Activated naive CD4-positive, alpha-beta T cell treated with anti-CD3 and anti-CD28 coated beads, Interleukin-2, amount 50 U/mL, for 72 hours (primary cell): ENCODE measurements at regions not wholly inside any gene's neighbourhood (a gene's known extent, or its start where the extent isn't known, plus 50 kb on each side); places are given as distances from the start of the nearest gene placed in this dataset.
"Not testable (repeated sequence)": the region's sequence is repeated elsewhere in the genome, so short reads cannot be mapped to it uniquely, and the experiment has no call there.

Experiments
- ATAC-seq, 2 donors: fragments of 150-1000 bp; cut with Tn5 transposase; 2 replicates each; pipeline ENCODE4 v1.10.0; 2021; ENCODE audit warnings: mild to moderate bottlenecking in 2 of 2, moderate library complexity in 2 of 2
- DNase-seq, 2 donors: peaks; one replicate each; pipeline ENCODE4 v3.0.0; 2021 to 2022; ENCODE audit warnings: low spot score in 2 of 2
- H3K27ac Mint-ChIP-seq, 2 donors: one replicate each; pipeline ENCODE4 v1.8.0; 2022; ENCODE audit warnings: mild to moderate bottlenecking in 2 of 2, mixed read lengths in 2 of 2
- H3K36me3 Mint-ChIP-seq, 2 donors: one replicate each; pipeline ENCODE4 v1.8.0; 2022; ENCODE audit warnings: mixed read lengths in 2 of 2
- H3K9me3 Mint-ChIP-seq, 2 donors: one replicate each; pipeline ENCODE4 v1.8.0; 2022; ENCODE audit warnings: mixed read lengths in 2 of 2

DNA sequence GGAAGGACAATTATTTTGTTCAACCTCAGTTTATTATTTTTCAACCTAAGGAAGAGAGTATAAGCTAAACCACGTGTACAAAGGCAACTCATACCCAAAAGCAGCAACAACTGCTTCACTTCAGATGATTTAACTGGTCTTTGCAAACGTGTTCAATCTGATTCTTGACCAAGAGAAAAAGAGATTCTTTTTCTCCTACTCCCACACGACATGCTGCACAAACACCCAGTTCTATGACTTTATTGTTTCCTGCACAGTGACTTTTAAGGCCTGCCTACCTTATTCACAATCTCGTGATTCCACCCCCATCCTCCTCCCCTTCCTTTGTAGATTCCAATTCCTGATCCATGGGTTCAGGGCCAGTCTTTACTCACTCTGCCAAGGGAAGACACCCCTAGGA, 1394.8 kb upstream of the ZEB2 start:
- no peak for ATAC-seq
- no peaks in the 10 kb centered on the region for H3K9me3 Mint-ChIP-seq

DNA sequence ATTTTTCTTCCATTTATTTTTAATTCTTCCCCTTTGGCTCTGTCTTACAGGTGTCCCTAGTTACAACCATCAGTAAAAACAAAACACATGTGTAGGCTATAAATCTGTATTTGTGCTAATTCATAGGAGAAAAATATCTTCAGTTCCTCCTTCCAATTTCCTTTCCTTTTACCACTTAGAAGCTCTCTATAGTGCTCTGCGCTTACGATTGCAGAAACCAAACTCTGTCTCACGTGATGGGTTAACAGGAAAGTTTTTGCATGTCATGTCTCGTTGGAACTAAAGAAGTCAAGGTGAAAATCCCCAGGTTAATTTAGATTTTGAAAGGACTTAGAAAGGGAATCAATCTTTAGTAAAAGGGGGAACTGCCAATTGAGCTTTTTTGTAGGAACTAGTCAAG, 1390.5 kb upstream of the ZEB2 start:
- DNase-seq, result no peak
- no peak overlapping the region for H3K27ac Mint-ChIP-seq
- ATAC-seq, result no peak
- no peaks in the 10 kb centered on the region for H3K9me3 Mint-ChIP-seq
- no peaks in the 10 kb centered on the region for H3K36me3 Mint-ChIP-seq

More for the DNA sequence above, 1394.8 kb upstream of the ZEB2 start:
- Mint-ChIP-seq H3K27ac (no peak overlapping the region), H3K36me3 (no peaks in the 10 kb centered on the region)
- no peak for DNase-seq

DNA sequence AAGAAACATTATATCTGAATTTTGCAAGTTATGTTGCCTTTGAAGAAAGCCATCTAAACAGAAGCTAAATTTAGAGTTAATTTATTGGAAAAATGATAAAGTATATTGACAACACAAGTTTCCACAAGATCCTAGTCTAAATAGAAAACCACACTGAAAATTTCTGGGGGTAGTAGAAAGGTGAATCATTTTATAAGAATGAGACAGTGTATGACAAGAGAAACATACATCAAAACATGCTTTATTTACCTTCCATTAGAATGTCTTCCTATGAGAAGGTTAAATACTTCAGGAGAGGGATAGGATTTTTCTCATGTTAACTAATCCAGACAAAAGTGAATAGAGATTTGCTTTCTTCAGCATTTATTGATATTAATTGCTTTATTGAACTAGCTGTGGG, 1389.8 kb upstream of the ZEB2 start:
- Mint-ChIP-seq H3K9me3 (no peaks in the 10 kb centered on the region), H3K36me3 (no peaks in the 10 kb centered on the region), H3K27ac (no peak overlapping the region)
- ATAC-seq (no peak), DNase-seq (no peak)

DNA sequence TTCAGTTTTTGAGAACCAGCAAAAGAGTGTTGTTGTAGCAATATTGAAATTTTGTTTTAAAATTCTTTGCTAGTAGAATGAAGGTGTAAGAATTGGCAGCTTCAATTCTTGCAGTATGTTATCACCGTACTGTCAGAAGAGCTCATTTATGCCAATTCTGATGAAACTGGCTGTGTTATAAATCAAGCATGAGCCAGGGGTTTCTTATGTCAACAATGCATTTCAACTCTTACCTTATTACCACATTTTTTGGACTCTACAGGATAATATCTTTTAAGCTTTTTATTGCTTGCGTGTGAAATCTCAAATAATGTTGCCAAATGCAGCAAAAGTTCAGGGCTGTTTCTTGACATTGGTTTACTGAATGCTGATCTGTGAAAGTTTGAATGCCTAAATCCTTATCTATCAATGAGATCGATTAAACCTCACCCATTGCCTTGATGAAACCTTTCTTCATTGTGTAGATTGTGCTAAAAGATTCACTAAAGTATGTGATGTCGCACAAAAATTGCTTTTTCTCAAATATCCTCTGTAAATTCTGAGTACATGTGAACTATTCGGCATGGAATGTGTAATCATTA, 1389.3 kb upstream of the ZEB2 start:
- no peaks in the 10 kb centered on the region for H3K36me3 Mint-ChIP-seq
- DNase-seq (no peak), ATAC-seq (no peak)
- H3K9me3 Mint-ChIP-seq, result no peaks in the 10 kb centered on the region
- H3K27ac Mint-ChIP-seq, result no peak overlapping the region

DNA sequence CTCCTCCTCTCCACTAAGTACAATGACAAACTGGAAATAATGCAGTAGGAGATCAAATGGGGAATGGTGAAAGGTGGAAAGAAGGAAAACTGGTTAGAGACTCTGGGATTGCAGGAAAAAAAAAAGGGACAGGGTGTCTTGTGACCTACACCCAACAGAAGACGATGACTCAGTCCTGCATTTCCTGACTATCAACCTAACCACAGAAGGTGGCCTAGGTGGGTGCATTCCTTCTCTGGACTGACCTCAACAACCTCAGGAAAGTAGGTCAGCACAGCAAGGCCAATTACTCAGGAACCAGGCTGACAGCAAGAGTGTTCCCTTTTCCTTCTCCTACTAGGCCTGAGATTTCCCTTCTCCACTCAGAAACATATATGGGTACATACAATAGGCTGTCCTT, 1386.4 kb upstream of the ZEB2 start:
- H3K9me3 Mint-ChIP-seq, result peaks cover 5 to 18% of the 10 kb centered on the region in 2 donors
- peaks cover 0 to 4% of the 10 kb centered on the region in 2 donors for H3K36me3 Mint-ChIP-seq
- DNase-seq (no peak), ATAC-seq (no peak)
- no peak overlapping the region for H3K27ac Mint-ChIP-seq

DNA sequence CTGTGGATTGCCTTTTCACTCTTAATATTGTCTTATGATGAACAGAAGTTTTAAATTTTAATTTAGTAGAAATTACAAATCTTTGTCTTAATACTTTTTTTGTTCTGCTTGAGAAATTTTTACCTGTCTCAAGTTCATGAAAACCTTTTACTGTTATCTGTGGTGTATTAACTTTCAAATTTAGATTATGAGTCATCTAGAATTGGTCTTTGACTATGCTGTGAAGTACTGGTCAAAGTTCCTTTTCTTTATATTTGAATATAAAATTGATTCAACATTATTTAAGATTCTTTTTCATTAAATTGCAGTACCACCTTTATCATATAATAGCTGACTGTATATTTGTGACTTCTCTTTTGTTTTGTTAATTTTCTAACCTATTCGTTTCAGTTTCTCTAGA, 1385.5 kb upstream of the ZEB2 start:
- ATAC-seq (no peak), DNase-seq (no peak)
- H3K36me3 Mint-ChIP-seq, result peaks cover 0 to 4% of the 10 kb centered on the region in 2 donors
- H3K9me3 Mint-ChIP-seq, result peaks cover 10 to 26% of the 10 kb centered on the region in 2 donors
- no peak overlapping the region for H3K27ac Mint-ChIP-seq

DNA sequence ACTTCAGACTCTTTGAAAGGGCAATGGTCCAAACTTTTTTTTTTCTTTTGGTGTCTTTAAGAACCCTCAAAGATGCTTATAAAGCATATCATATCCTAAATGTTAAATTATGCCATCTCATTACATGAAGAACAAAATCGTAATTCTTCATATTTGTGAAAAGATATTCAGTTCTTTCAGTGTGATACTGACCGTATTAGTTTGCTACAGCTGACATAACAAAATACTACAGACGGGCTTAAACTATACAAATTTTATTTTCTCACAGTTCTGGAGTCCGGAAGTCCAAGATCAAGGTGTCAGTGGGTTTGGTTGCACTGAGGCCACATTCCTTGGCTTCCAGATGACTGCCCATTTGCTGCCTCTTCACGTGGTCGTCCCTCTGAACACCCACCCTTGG, 1377.2 kb upstream of the ZEB2 start:
- Mint-ChIP-seq H3K36me3 (peaks cover 0 to 13% of the 10 kb centered on the region in 2 donors), H3K27ac (no peak overlapping the region), H3K9me3 (peaks cover 14 to 28% of the 10 kb centered on the region in 2 donors)
- DNase-seq, result no peak
- ATAC-seq, result no peak

DNA sequence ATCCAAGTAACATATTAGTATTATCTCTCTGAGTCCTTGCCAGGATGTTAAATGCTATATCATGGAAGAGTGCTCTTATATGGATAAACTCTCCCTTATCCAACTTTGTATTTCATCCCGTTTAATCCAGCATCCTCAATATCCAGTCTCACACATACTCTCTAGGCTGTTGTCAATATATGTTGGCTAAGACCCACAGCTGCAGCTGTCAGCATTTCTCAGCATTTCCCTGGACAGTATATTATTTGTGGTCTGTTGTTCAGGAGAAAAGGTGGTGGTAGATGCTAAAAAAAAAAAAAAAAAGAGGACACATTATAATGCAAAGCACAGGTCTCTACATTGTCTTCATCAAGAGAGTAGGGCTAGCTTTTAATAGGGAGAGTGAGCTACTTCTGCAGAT, 1368.0 kb upstream of the ZEB2 start:
- Mint-ChIP-seq H3K36me3 (peaks cover 0 to 5% of the 10 kb centered on the region in 2 donors), H3K9me3 (peaks cover 5 to 16% of the 10 kb centered on the region in 2 donors), H3K27ac (no peak overlapping the region)
- no peak for DNase-seq
- no peak for ATAC-seq

DNA sequence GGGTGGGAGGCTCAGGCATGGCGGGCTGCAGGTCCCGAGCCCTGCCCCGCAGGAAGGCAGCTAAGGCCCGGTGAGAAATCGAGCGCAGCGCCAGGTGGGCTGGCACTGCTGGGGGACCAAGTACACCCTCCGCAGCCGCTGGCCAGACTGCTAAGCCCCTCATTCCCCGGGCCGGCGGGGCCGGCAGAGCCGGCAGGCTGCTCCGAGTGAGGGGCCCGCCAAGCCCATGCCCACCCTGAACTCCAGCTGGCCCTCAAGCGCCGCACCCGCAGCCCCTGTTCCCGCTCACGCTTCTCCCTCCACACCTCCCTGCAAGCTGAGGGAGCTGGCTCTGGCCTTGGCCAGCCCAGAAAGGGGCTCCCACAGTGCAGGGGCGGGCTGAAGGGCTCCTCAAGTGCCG, 1361.1 kb upstream of the ZEB2 start:
- ATAC-seq, DNase-seq, H3K27ac Mint-ChIP-seq, H3K36me3 Mint-ChIP-seq, H3K9me3 Mint-ChIP-seq: not testable (repeated sequence)

DNA sequence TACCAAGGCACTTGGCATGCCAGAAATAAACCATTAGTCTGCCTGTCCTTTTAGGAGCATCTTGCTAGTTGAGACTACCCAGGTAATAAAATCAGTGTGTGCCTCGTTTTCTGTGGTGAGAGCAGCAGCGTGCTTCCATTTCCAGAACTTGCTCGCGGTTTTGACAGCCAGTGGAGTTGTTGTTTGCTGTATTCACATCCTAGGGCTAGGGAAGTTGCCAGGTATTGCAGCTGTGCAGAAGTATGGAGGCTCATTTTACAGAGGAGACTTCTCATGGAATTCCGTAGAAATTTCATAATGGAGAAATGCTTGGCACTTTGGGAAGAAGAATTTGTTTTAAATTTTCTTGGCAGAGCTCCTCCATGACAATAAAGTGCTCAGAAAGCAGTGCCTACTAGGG, 1355.1 kb upstream of the ZEB2 start:
- DNase-seq (no peak), ATAC-seq (no peak)
- H3K27ac Mint-ChIP-seq, result no peak overlapping the region
- no peaks in the 10 kb centered on the region for H3K36me3 Mint-ChIP-seq
- peaks cover 12 to 16% of the 10 kb centered on the region in 2 donors for H3K9me3 Mint-ChIP-seq

DNA sequence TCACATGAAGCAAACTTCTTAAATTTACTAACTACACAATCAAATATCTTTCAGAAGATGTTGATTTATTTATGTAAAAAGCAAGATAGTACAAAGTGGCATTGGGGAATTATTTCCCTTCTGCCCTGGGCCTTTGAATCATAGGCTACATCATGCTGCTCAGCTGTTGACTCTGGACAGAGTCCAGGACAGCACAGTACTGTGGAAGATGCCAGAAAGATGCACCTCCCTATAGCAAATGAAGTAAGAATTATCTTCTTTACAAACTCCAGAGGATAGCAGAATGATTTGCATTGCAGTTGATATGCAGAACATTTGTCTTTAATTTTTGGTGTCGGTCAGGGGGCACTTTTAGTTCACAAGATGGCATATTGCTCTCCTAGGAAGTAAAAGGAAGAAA, 1354.5 kb upstream of the ZEB2 start:
- Mint-ChIP-seq H3K9me3 (peaks cover 12 to 16% of the 10 kb centered on the region in 2 donors), H3K27ac (no peak overlapping the region), H3K36me3 (no peaks in the 10 kb centered on the region)
- ATAC-seq (no peak), DNase-seq (no peak)

DNA sequence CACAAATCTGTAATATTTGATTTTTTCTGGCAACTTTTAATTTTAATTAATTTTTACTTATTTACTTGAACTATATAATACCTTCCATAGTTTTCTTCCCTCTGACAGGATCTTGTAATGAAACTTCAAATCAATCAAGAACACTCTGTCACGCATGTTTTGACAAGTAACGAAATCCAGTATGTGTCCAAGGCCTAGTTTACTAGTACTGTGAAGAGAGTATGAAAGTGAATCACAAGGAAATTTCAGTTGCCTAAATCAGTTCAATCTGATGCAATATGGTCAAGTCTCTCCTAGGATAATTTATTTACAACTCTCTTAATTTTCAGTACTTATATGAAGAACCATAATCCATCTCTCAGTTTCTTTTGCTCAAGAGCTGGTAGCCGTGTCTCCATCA, 1344.6 kb upstream of the ZEB2 start:
- DNase-seq, result no peak
- H3K27ac Mint-ChIP-seq, result no peak overlapping the region
- H3K36me3 Mint-ChIP-seq, result no peaks in the 10 kb centered on the region
- no peak for ATAC-seq
- H3K9me3 Mint-ChIP-seq, result peaks cover 0 to 5% of the 10 kb centered on the region in 2 donors

DNA sequence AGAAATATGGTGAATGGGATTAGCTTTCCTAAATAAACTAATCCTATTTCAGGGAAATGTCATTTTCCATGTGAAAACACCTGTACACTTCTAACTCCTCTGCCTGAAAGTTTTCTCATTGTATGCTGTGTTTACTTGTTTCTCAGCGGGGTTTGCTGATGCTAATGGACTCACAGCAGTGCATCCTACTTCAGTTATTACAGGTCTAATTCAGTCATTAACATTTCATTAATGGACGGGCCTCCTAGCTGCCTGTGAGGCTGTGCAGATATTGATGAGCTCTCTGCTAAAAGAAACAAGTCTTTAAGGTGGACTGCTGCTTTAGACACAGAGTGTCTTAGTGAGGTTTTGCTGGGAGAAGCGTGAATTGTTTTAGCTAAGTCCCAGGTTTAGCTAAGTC, 1342.0 kb upstream of the ZEB2 start:
- DNase-seq (no peak), ATAC-seq (no peak)
- peaks cover 4 to 10% of the 10 kb centered on the region in 2 donors for H3K9me3 Mint-ChIP-seq
- H3K36me3 Mint-ChIP-seq, result no peaks in the 10 kb centered on the region
- no peak overlapping the region for H3K27ac Mint-ChIP-seq

DNA sequence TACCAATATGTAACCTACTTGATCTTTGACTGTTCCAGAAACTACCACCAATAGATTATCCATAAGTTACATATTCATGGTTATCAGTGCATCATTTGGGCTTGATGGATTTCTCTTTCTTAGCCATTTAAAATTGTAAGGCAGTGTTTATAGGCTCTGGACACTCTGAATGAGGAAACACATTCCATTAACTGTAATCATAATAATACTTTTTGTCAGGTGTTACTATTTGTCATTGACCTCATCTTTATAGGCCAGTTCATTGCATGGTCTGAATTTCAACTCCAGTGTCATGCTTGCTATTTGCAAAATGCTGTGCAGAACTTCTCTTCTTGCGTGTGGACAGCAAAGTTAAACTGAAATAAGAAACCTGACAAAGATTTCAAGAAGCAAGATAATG, 1340.2 kb upstream of the ZEB2 start:
- ATAC-seq, result no peak
- H3K36me3 Mint-ChIP-seq, result no peaks in the 10 kb centered on the region
- peaks cover 11 to 12% of the 10 kb centered on the region in 2 donors for H3K9me3 Mint-ChIP-seq
- no peak for DNase-seq
- no peak overlapping the region for H3K27ac Mint-ChIP-seq

DNA sequence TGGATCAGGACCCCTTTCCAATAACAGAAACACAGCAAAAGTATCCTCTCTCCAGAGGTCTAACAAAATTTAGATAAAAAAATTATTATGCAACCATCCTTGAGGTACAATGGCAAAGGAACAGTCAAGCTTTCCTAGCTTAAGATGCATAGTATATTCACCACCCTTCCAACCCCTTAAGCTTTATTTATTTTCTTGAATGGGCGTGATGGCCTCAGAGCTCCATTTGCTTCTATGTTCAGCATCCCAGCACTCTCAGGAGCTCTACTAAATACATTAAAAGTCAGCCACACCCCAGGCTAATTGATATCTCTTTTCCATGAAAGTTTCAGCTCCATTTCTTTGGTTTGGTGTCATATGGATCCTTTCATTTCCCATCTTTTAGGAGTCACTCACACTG, 1335.2 kb upstream of the ZEB2 start:
- H3K36me3 Mint-ChIP-seq, result no peaks in the 10 kb centered on the region
- no peak for ATAC-seq
- H3K27ac Mint-ChIP-seq, result no peak overlapping the region
- peaks cover 12 to 13% of the 10 kb centered on the region in 2 donors for H3K9me3 Mint-ChIP-seq
- no peak for DNase-seq

DNA sequence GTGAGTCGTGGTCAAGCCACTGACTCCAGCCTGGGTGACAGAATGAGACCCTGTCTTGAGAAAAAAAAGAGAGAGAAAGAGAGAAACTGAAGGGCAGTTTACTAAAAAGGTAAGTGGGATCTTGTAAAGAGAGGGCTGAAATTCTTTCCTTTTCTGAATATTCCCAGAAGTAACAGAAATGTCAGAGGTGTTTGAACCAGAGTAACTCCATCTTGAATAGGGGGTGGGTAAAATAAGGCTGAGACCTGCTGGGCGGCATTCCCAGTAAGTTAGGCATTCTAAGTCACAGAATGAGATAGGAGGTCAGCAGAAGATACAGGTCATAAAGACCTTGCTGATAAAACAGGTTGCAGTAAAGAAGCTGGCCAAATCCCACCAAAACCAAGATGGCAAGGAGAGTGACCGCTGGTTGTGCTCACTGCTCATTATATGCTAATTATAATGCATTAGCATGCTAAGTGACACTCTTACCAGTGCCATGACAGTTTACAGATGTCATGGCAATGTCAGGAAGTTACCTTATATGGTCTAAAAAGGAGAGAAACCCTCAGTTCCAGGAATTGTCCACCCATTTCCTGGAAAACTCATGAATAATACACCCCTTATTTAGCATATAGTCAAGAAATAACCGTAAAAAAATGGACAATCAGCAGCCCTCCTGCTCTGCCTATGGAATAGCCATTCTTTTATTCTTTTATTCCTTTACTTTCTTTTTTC, 1334.3 kb upstream of the ZEB2 start:
- Mint-ChIP-seq H3K27ac (no peak overlapping the region), H3K36me3 (no peaks in the 10 kb centered on the region), H3K9me3 (peaks cover 12 to 13% of the 10 kb centered on the region in 2 donors)
- no peak for ATAC-seq
- no peak for DNase-seq

DNA sequence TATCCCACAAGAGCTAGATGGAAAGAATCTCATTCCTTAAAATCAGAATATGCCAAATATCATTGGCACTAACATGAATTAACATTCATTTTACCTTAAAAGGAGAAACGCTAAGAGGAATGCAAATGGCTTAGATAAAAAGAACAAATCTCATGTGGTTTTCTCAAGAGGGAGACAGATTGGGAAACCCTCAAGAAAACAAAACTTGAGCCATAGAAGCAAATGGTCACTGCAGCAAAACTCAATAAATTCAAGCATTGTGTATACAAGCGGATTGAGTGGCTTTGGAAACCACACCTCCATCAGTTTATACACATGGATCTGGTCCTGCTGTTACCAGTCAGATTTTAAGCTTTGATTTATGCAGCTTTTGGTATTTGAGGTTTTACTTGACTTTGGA, 1331.8 kb upstream of the ZEB2 start:
- no peak for DNase-seq
- no peak for ATAC-seq
- Mint-ChIP-seq H3K36me3 (no peaks in the 10 kb centered on the region), H3K9me3 (peaks cover 8 to 9% of the 10 kb centered on the region in 2 donors), H3K27ac (no peak overlapping the region)

DNA sequence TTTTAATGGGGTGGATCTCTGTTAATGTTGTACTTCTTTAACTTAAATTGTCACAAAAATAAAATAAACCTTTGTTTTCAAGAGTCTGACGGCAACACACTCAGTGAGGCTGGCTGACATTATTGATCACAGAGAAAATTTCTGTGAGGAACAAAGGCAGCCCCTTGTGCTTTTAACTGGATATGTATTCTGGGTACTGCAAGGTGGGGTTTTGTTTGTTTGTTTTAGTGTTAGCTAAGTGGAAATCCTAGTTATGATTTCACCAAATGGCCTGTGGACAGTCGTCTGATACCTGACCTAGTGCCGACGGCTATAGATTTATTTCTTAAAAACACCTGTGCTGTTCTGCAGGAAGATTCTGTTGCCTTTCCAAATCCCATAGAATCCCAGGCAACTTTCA, 1329.5 kb upstream of the ZEB2 start:
- ATAC-seq (no peak), DNase-seq (no peak)
- Mint-ChIP-seq H3K36me3 (no peaks in the 10 kb centered on the region), H3K9me3 (peaks cover 3 to 4% of the 10 kb centered on the region in 2 donors), H3K27ac (no peak overlapping the region)
